Upper lobe of left lung (tissue), 6 donors: ENCODE measurements at regions not wholly inside any gene's neighbourhood (a gene's known extent, or its start where the extent isn't known, plus 50 kb on each side); places are given as distances from the start of the nearest gene placed in this dataset.

Experiments
- ATAC-seq, 2 donors: fragments of 200-7000 bp; cut with Tn5 transposase; one replicate each; pipeline ENCODE4 v1.9.1; 2022; ENCODE audit warnings: mild to moderate bottlenecking in 2 of 2, moderate library complexity in 2 of 2; ENCODE audit not compliant: low FRiP score in 2 of 2
- DNase-seq, 2 donors: peaks; one replicate each; pipeline ENCODE4 v3.0.0-alpha.2; 2019 to 2020
- H3K27ac ChIP-seq, 4 donors: fragments of 200-600 bp; sonication (generic); one replicate each; pipeline ENCODE4 v1.5.1; 2016 to 2019
- H3K27me3 ChIP-seq, 4 donors: fragments of 200-600 bp; sonication (generic); one replicate each; pipeline ENCODE4 v1.5.1; 2017 to 2019
- H3K36me3 ChIP-seq, 4 donors: fragments of 200-600 bp; sonication (generic); one replicate each; pipeline ENCODE4 v1.5.1; 2016 to 2019
- H3K4me1 ChIP-seq, 4 donors: fragments of 200-600 bp; sonication (generic); one replicate each; pipeline ENCODE4 v1.5.1; 2018 to 2019
- H3K4me3 ChIP-seq, 4 donors: fragments of 200-600 bp; sonication (generic); one replicate each; pipeline ENCODE4 v1.5.1; 2017 to 2019; ENCODE audit warnings: mild to moderate bottlenecking in 2 of 4, moderate library complexity in 1 of 4
- H3K9me3 ChIP-seq, 4 donors: fragments of 200-600 bp; sonication (generic); one replicate each; pipeline ENCODE4 v1.5.1; 2018 to 2019
- CTCF ChIP-seq, 6 experiments: fragments of 450-650 bp in 4 of 6; fragments of 200-600 bp in 2 of 6; sonication (generic) in 2 of 6; IDR thresholded peaks; one replicate each; pipeline ENCODE4 v1.5.1; 2016 to 2019; ENCODE audit warnings: antibody characterized with exemption in 6 of 6
- EP300 ChIP-seq, 4 donors: sonication (generic); formaldehyde crosslinking; IDR thresholded peaks; one replicate each; pipeline ENCODE4 v1.5.1; 2017; ENCODE audit warnings: antibody characterized with exemption in 4 of 4, control low read depth in 2 of 4
- POLR2A ChIP-seq, 4 donors: fragments of 450-650 bp; IDR thresholded peaks; one replicate each; pipeline ENCODE4 v1.5.1; 2016 to 2017; ENCODE audit warnings: antibody characterized with exemption in 4 of 4, mild to moderate bottlenecking in 2 of 4
- POLR2AphosphoS5 ChIP-seq, 2 donors: sonication (generic); formaldehyde crosslinking; IDR thresholded peaks; one replicate each; pipeline ENCODE4 v1.5.1; 2017; ENCODE audit warnings: antibody characterized with exemption in 2 of 2
- WGBS, 2 donors: methylation state at CpG; one replicate each; pipeline ENCODE4 v1.1.5; 2017 to 2018; 5-methylcytosine and 5-hydroxymethylcytosine counted together
- donor health status: DM: no; HTN: no; CAD: no; lungs with moderate emphysema.
- donor health status: DM: no; HTN: yes; CAD: no; lungs with severe emphysema.

GRCh38 chr13:104769545-104769944 lies 1703.3 kb upstream of the SLC10A2 start:
- WGBS, 2 donors: 68 to 85% methylated on average over 4 of the region's 4 CpGs
- no peaks in the 10 kb centered on the region for H3K36me3 ChIP-seq
- TF ChIP-seq POLR2AphosphoS5 (IDR thresholded peaks at IDR 0.05) (no peak), POLR2A (IDR thresholded peaks at IDR 0.05) (no peak), EP300 (IDR thresholded peaks at IDR 0.05) (no peak), CTCF (IDR thresholded peaks at IDR 0.05) (no peak)
- no peak overlapping the region for H3K27ac ChIP-seq
- no peaks in the 10 kb centered on the region for H3K9me3 ChIP-seq
- DNase-seq: no peak
- ATAC-seq: no peak
- no peaks in the 10 kb centered on the region for H3K27me3 ChIP-seq
- H3K4me3 ChIP-seq: no peak overlapping the region
- H3K4me1 ChIP-seq: no peaks in the 10 kb centered on the region

- no peaks in the 10 kb centered on the region for H3K4me1 ChIP-seq
- H3K27ac ChIP-seq: no peak overlapping the region
- H3K9me3 ChIP-seq: no peaks in the 10 kb centered on the region
- H3K4me3 ChIP-seq: no peak overlapping the region
- TF ChIP-seq EP300 (IDR thresholded peaks at IDR 0.05): no peak
- TF ChIP-seq POLR2AphosphoS5 (IDR thresholded peaks at IDR 0.05): no peak
- TF ChIP-seq POLR2A (IDR thresholded peaks at IDR 0.05): no peak
- no peak for TF ChIP-seq CTCF (IDR thresholded peaks at IDR 0.05)
- no peaks in the 10 kb centered on the region for H3K27me3 ChIP-seq
- DNase-seq: no peak
- ATAC-seq: no peak
- H3K36me3 ChIP-seq: no peaks in the 10 kb centered on the region
Observed at GRCh38 chr13:104766319-104766718, 1700.1 kb upstream of the SLC10A2 start.

- no peaks in the 10 kb centered on the region for H3K27me3 ChIP-seq
- no peak for ATAC-seq
- no peaks in the 10 kb centered on the region for H3K4me1 ChIP-seq
- 81 to 82% methylated on average over 4 of the region's 4 CpGs for WGBS, 2 donors
- no peaks in the 10 kb centered on the region for H3K36me3 ChIP-seq
- no peak for DNase-seq
- no peak for TF ChIP-seq CTCF (IDR thresholded peaks at IDR 0.05)
- TF ChIP-seq POLR2AphosphoS5 (IDR thresholded peaks at IDR 0.05): no peak
- no peak for TF ChIP-seq POLR2A (IDR thresholded peaks at IDR 0.05)
- TF ChIP-seq EP300 (IDR thresholded peaks at IDR 0.05): no peak
- no peak overlapping the region for H3K27ac ChIP-seq
- H3K9me3 ChIP-seq: no peaks in the 10 kb centered on the region
- no peak overlapping the region for H3K4me3 ChIP-seq
Observed at GRCh38 chr13:104764600-104764999, 1698.4 kb upstream of the SLC10A2 start.

DNA sequence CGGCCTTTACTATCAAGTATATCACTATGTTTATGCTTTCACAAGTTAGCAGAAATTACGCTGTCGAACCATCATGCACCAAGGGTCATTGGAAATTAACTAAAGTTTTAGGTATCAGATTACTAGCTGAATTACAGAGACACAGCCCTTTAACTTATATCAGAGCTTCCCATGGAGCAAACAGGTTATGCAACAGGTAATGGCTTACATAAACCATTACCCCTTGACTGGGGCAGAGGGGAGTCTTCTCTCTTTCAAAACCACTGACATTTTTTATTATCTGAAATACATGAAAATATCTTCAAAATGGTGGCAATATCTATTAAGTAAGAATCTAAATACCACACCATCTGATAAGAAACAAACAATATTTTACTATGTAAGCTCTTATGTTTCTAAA lies 1692.9 kb upstream of the SLC10A2 start:
- no peaks in the 10 kb centered on the region for H3K36me3 ChIP-seq
- TF ChIP-seq CTCF (IDR thresholded peaks at IDR 0.05) (no peak), POLR2A (IDR thresholded peaks at IDR 0.05) (no peak), POLR2AphosphoS5 (IDR thresholded peaks at IDR 0.05) (no peak), EP300 (IDR thresholded peaks at IDR 0.05) (no peak)
- no peak overlapping the region for H3K4me3 ChIP-seq
- H3K4me1 ChIP-seq: no peaks in the 10 kb centered on the region
- 90 to 94% methylated on average over 3 of the region's 3 CpGs for WGBS, 2 donors
- H3K27ac ChIP-seq: no peak overlapping the region
- no peaks in the 10 kb centered on the region for H3K9me3 ChIP-seq
- no peak for ATAC-seq
- DNase-seq: no peak
- H3K27me3 ChIP-seq: no peaks in the 10 kb centered on the region

DNA sequence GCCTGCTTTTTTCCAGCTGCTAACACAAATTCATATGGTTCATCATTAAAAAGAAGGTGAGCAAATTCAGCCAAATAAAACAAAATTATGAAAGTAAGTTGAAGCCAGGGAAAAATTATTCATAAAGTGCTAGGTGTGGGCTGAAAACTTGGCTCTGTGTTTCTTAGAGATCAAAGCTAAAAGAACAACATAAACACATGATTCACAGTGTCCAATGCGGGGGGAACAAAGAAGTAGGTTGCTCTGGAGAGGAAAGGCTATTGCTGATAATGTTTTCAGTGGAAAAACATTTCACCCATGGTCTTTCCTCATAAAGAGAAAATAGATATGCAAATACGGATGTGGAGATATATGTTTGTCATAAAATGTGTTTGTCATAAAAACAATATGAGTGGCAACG lies 1691.5 kb upstream of the SLC10A2 start:
- DNase-seq (no peak), ATAC-seq (no peak)
- 53 to 59% methylated on average over 3 of the region's 3 CpGs for WGBS, 2 donors

More for the DNA sequence above, 1691.5 kb upstream of the SLC10A2 start:
- Histone ChIP-seq H3K4me3 (no peak overlapping the region), H3K27ac (no peak overlapping the region), H3K4me1 (no peaks in the 10 kb centered on the region), H3K9me3 (no peaks in the 10 kb centered on the region), H3K27me3 (no peaks in the 10 kb centered on the region), H3K36me3 (no peaks in the 10 kb centered on the region)
- TF ChIP-seq EP300 (IDR thresholded peaks at IDR 0.05) (no peak), POLR2A (IDR thresholded peaks at IDR 0.05) (no peak), POLR2AphosphoS5 (IDR thresholded peaks at IDR 0.05) (no peak), CTCF (IDR thresholded peaks at IDR 0.05) (no peak)
